GM12878 (cell line): ENCODE measurements at regions not wholly inside any gene's neighbourhood (a gene's known extent, or its start where the extent isn't known, plus 50 kb on each side); places are given as distances from the start of the nearest gene placed in this dataset.

Experiments used
- ATAC-seq: fragments of 200-7000 bp; cut with Tn5 transposase; 3 replicates; pipeline ENCODE4 v1.9.1; 2020; ENCODE audit warnings: mild to moderate bottlenecking, moderate library complexity
- BruUV-seq: library from RNA; stranded (reverse); fragments of 400-500 nt; replicated peaks from 2 replicates; lab custom pipeline; 2021; lab: Mats Ljungman, UMichigan
- CTCF ChIA-PET: fragments of 300-600 bp; sonication (Branson Sonifier 250); formaldehyde crosslinking; extraction: SDS; loops from one replicate; lab custom pipeline; 2021; ENCODE audit warnings: inconsistent platforms; lab: Yijun Ruan, JAX
- POLR2A ChIA-PET: fragments of 350-600 bp; formaldehyde crosslinking; extraction: SDS; loops from one replicate; lab custom pipeline; 2021; ENCODE audit warnings: inconsistent platforms; lab: Charles Lee
- RAD21 ChIA-PET: fragments of 300-600 bp; sonication (Branson Sonifier 250); formaldehyde crosslinking; loops from one replicate; lab custom pipeline; 2023; ENCODE audit warnings: antibody characterized with exemption; ENCODE audit not compliant: unreplicated experiment; lab: Charles Lee
- SMC1A ChIA-PET: fragments of 300-600 bp; sonication (Branson Sonifier 250); formaldehyde crosslinking; loops from one replicate; lab custom pipeline; 2023; ENCODE audit not compliant: unreplicated experiment, uncharacterized antibody; lab: Charles Lee
- DNase-seq: peaks from one replicate; pipeline ENCODE4 v3.0.0-alpha.2; 2011; ENCODE audit warnings: low read depth, low spot score
- FAIRE-seq: peaks from 3 replicates; lab custom pipeline; 2011; peaks lifted over from hg19 to GRCh38; lab: Jason Lieb, UNC
- H2AFZ ChIP-seq: 2 replicates; pipeline ENCODE4 v1.6.0; 2011; ENCODE audit warnings: low read depth, low read length, control low read depth; ENCODE audit not compliant: control insufficient read depth
- H3K27ac ChIP-seq: 2 replicates; pipeline ENCODE4 v1.5.1; 2011; ENCODE audit warnings: control low read depth; ENCODE audit not compliant: control insufficient read depth, insufficient read depth
- H3K27me3 ChIP-seq, 2 experiments: replicated peaks in 1 of 2; 2 replicates each; pipeline versions ENCODE4 v1.6.0 to v1.6.1; 2011; ENCODE audit warnings: low read length in 1 of 2; ENCODE audit not compliant: control insufficient read depth in 2 of 2, insufficient read depth in 2 of 2
- H3K36me3 ChIP-seq, 2 experiments: 2 replicates each; pipeline ENCODE4 v1.5.1; 2011; ENCODE audit warnings: low read length in 1 of 2; ENCODE audit not compliant: control insufficient read depth in 2 of 2, insufficient read depth in 2 of 2
- H3K4me1 ChIP-seq: 2 replicates; pipeline ENCODE4 v1.6.1; 2011; ENCODE audit warnings: mild to moderate bottlenecking, low read length, moderate library complexity, mixed read lengths; ENCODE audit not compliant: control insufficient read depth, insufficient read depth
- H3K4me2 ChIP-seq: 2 replicates; pipeline ENCODE4 v1.6.0; 2011; ENCODE audit warnings: control low read depth; ENCODE audit not compliant: control insufficient read depth, insufficient read depth
- H3K4me3 ChIP-seq: fragments of 200-600 bp; sonication (generic); 2 replicates; pipeline ENCODE4 v1.5.1; 2016
- H3K79me2 ChIP-seq: 2 replicates; pipeline ENCODE4 v1.6.0; 2011; ENCODE audit warnings: low read length; ENCODE audit not compliant: control insufficient read depth, insufficient read depth
- H3K9ac ChIP-seq: 2 replicates; pipeline ENCODE4 v1.8.0; 2011; ENCODE audit warnings: low read length, control low read depth, mixed read lengths; ENCODE audit not compliant: control insufficient read depth, insufficient read depth
- H3K9me3 ChIP-seq: replicated peaks from 3 replicates; pipeline ENCODE4 v1.5.1; 2011; ENCODE audit warnings: mild to moderate bottlenecking, low read length; ENCODE audit not compliant: control insufficient read depth, insufficient read depth
- H4K20me1 ChIP-seq: 2 replicates; pipeline ENCODE4 v1.6.0; 2011; ENCODE audit not compliant: control insufficient read depth, insufficient read depth
- CBX5 ChIP-seq: sonication (generic); IDR thresholded peaks from 2 replicates; pipeline ENCODE4 v1.6.1; 2016; ENCODE audit warnings: low read depth, moderate library complexity, mild to moderate bottlenecking, inconsistent platforms
- EED ChIP-seq: sonication (generic); IDR thresholded peaks from 2 replicates; pipeline ENCODE4 v1.6.1; 2016; ENCODE audit warnings: antibody characterized with exemption, low read depth
- EZH2 ChIP-seq: IDR thresholded peaks from 2 replicates; pipeline ENCODE4 v1.6.1; 2012; ENCODE audit warnings: low read depth, mild to moderate bottlenecking, control low read depth, inconsistent platforms, low read length, borderline replicate concordance; ENCODE audit not compliant: control insufficient read depth
- FOS ChIP-seq: IDR thresholded peaks from 3 replicates; pipeline ENCODE4 v1.6.1; 2011; ENCODE audit warnings: borderline replicate concordance; ENCODE audit not compliant: insufficient read length; ENCODE audit errors: extremely low read depth
- MYB ChIP-seq: fragments of 150-350 bp; IDR thresholded peaks from 2 replicates; pipeline ENCODE4 v1.6.1; 2014; ENCODE audit warnings: mild to moderate bottlenecking, low read depth, low read length, borderline replicate concordance
- NFXL1 ChIP-seq: fragments of 450-650 bp; IDR thresholded peaks from 2 replicates; pipeline ENCODE4 v1.6.1; 2017; ENCODE audit warnings: antibody characterized with exemption, mild to moderate bottlenecking, borderline replicate concordance
- RBBP5 ChIP-seq: fragments of 200-600 bp; sonication (generic); conservative IDR thresholded peaks from 2 replicates; pipeline ENCODE4 v1.6.1; 2016
- TCF3 ChIP-seq: IDR thresholded peaks from 2 replicates; pipeline ENCODE4 v1.6.1; 2012; ENCODE audit warnings: low read depth, mild to moderate bottlenecking, low read length, borderline replicate concordance; ENCODE audit not compliant: insufficient read depth
- WGBS: methylation state at CpG from one replicate; pipeline ENCODE4 v1.1.6; 2016; ENCODE audit warnings: low lambda C conversion rate; ENCODE audit not compliant: insufficient replicate concordance, insufficient coverage; ENCODE audit errors: missing lambda C conversion rate; 5-methylcytosine and 5-hydroxymethylcytosine counted together
- in situ Hi-C: fragments of 300-500 bp; cut with MboI; formaldehyde crosslinking; loops from 9 replicates; pipeline ENCODE4 v1.14.3; 2018; ENCODE audit warnings: mixed read lengths
- intact Hi-C: fragments of 100-400 bp; cut with micrococcal nuclease; formaldehyde crosslinking; loops from one replicate; pipeline ENCODE4 v1.14.2; 2022; ENCODE audit not compliant: unreplicated experiment
- TF ChIP-seq, protein P1 (sequence below): IDR thresholded peaks from 2 replicates; pipeline ENCODE4 v1.6.1; 2011; ENCODE audit warnings: borderline replicate concordance, low read depth, mild to moderate bottlenecking, moderate library complexity, mixed read lengths, low read length; ENCODE audit not compliant: insufficient read depth; ENCODE audit errors: extremely low read length
- TF ChIP-seq, protein P2 (sequence below): fragments of 450-650 bp; IDR thresholded peaks from 2 replicates; pipeline ENCODE4 v1.6.1; 2018; ENCODE audit warnings: mild to moderate bottlenecking, low read depth, moderate library complexity; ENCODE audit not compliant: partially characterized antibody

DNA sequence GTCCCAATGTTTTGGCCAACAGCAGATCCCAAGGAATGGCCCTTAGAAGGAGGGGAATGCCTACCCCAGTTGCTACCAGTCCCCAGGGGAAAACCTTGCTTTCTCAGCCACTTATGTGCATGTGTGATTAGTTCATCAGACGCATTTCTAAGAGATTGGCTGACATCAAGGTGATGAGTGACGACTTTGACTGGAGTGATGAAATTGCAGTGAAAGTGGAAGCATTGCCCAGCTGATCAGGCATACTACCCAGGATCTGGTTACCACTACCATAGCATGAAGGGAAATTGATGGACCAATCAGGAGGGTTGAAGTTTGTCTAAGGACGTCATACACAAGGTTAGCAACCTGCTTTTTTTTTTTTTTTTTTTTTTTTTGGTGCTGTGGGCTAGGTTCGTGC is 90.3 kb upstream of the ELMO1 start:
- ATAC-seq (no peak), DNase-seq (no peak), FAIRE-seq (no peak)
- Histone ChIP-seq H3K9ac (no peak overlapping the region), H3K9me3 (no peaks in the 10 kb centered on the region), H3K4me2 (no peak overlapping the region), H3K36me3 (no peaks in the 10 kb centered on the region), H2AFZ (no peak overlapping the region), H3K79me2 (no peaks in the 10 kb centered on the region), H3K4me1 (peaks cover 10% of the 10 kb centered on the region), H3K4me3 (no peak overlapping the region), H3K27me3 (no peaks in the 10 kb centered on the region), H4K20me1 (no peaks in the 10 kb centered on the region), H3K27ac (no peak overlapping the region)
- ChIA-PET SMC1A (no interaction called here), POLR2A (interaction anchor here (0.6 kb wide), 1 partner anchor 221 kb away, joined by 3 read pairs; no protein-coding TSS in a partner anchor), RAD21 (no interaction called here), CTCF (no interaction called here)
- WGBS = 47% methylated on average over 3 of the region's 4 CpGs
- in situ Hi-C loops (no loop called here), intact Hi-C loops (no loop called here)
- BruUV-seq = no TSS peak
- TF ChIP-seq MYB (no peak), RBBP5 (no peak), TCF3 (no peak), CBX5 (no peak), EZH2 (no peak), NFXL1 (no peak), EED (no peak), FOS (no peak)
- TF ChIP-seq, protein P1, sequence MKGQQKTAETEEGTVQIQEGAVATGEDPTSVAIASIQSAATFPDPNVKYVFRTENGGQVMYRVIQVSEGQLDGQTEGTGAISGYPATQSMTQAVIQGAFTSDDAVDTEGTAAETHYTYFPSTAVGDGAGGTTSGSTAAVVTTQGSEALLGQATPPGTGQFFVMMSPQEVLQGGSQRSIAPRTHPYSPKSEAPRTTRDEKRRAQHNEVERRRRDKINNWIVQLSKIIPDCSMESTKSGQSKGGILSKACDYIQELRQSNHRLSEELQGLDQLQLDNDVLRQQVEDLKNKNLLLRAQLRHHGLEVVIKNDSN = no peak
- TF ChIP-seq, protein P2, sequence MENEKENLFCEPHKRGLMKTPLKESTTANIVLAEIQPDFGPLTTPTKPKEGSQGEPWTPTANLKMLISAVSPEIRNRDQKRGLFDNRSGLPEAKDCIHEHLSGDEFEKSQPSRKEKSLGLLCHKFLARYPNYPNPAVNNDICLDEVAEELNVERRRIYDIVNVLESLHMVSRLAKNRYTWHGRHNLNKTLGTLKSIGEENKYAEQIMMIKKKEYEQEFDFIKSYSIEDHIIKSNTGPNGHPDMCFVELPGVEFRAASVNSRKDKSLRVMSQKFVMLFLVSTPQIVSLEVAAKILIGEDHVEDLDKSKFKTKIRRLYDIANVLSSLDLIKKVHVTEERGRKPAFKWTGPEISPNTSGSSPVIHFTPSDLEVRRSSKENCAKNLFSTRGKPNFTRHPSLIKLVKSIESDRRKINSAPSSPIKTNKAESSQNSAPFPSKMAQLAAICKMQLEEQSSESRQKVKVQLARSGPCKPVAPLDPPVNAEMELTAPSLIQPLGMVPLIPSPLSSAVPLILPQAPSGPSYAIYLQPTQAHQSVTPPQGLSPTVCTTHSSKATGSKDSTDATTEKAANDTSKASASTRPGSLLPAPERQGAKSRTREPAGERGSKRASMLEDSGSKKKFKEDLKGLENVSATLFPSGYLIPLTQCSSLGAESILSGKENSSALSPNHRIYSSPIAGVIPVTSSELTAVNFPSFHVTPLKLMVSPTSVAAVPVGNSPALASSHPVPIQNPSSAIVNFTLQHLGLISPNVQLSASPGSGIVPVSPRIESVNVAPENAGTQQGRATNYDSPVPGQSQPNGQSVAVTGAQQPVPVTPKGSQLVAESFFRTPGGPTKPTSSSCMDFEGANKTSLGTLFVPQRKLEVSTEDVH = no peak
